ENCODE measurements at regions not wholly inside any gene's neighbourhood (a gene's known extent, or its start where the extent isn't known, plus 50 kb on each side); places are given as distances from the start of the nearest gene placed in this dataset.
"Not testable (repeated sequence)": the region's sequence is repeated elsewhere in the genome, so short reads cannot be mapped to it uniquely, and the experiment has no call there.

- DNase-seq (ENCODE audit: low read depth) = no peak
Observed at GRCh38 chr2:136324966-136325365, 207.0 kb upstream of the CXCR4 start.

DNA sequence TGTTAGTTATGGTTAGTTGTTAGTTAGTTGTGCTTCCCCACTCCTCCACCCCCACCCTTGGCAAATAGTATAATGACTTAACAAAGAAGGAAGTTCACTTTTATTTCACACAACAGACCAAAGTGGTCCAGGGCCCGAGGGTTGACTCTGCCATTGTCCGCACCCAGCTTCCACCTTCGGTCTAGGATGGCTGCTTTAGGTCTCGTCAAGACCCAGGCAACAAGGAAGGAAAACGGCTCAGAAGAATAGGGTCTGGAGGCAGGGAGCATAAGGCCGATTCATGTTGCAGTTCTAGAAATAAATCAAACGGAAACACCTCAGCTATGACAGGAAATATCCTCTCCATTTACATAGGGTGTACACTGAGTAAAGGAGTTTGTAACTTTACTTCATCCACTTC, 206.0 kb upstream of the CXCR4 start:
- no peak for DNase-seq (ENCODE audit: low read depth)

GRCh38 chr2:136323195-136323594, 205.2 kb upstream of the CXCR4 start:
- DNase-seq (ENCODE audit: low read depth) = no peak

DNA sequence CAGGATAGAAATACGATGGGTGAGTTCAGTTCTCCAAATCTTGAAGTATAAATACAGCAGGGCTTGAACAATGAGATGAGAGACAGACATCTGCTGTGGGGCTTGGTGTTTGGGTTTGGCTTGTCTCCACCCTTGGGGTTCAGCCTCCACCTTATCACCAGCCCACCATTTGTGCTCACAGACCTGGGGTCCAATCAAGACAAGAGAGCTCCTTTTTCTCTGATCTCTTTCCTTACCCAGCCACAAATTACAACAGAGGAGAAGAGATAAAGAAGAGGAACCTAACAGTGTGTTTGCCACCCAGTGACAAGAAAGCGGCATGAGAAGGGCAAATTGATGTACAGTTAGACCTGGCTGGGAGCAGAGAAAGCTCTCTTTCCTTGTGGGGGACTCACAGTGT, 204.5 kb upstream of the CXCR4 start:
- DNase-seq (ENCODE audit: low read depth) = no peak

GRCh38 chr2:136319651-136320050, 201.7 kb upstream of the CXCR4 start:
- no peak for DNase-seq (ENCODE audit: low read depth)

DNA sequence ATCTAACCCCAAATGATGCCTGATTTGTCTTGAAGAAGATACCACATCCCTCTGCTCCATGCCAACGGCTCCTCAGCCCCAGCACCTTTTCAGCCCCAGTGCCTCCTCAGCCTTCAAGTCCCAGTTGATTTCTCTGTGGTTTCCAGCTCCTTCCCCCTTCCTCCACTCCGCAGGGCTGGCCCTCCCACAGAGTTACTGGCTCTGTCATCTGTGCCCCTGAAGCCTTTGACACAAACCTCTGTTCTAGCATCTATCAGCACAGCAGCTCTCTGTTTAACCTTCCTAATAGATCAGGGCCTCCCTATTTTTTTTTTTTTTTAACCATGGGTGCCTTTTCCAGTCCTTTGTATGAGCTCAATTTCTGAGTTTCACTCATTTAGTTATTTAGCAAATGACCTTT, 201.3 kb upstream of the CXCR4 start:
- no peak for DNase-seq (ENCODE audit: low read depth)

DNA sequence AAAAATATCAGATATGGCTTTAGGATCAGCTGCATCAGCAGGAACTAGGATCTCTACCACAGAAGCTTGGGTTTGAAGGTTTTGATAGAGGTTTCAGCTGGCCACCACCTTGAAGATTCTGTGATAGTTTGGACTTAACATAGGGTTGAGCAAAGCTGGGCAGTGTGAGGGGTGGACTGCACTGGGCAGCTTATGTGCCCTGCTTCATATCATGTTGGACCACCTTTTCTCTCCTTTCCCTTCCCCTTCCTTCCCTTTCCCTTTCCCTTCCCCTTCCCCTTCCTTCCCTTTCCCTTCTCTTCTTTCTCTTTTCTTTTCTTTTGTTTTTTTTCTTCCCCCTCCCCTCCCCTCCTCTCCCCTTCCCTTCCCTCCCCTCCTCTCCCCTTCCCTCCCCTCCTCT, 196.3 kb upstream of the CXCR4 start:
- no peak for DNase-seq (ENCODE audit: low read depth)

DNA sequence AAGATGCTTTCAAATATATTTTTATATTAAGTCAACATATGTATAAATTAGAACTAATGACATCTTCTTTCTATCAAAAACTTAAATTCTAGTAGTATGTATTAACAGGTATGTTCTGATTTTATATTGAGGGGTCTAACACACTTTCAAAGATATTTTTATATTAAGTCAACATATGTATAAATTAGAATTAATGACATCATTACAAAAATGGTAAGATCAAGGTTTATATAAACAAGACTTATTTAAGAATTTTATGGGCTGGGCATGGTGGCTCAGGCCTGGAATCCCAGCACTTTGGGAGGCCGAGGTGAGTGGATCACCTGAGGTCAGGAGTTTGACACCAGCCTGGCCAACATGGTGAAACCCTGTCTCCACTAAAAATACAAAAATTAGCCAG, 194.6 kb upstream of the CXCR4 start:
- DNase-seq (ENCODE audit: low read depth) = not testable (repeated sequence)

GRCh38 chr2:136310797-136311603, 193.1 kb upstream of the CXCR4 start:
- DNase-seq (ENCODE audit: low read depth) = no peak

- DNase-seq (ENCODE audit: low read depth) = no peak
Observed at GRCh38 chr2:136310005-136310495, 192.1 kb upstream of the CXCR4 start.

- DNase-seq (ENCODE audit: low read depth) = no peak
Observed at GRCh38 chr2:136308611-136309010, 190.7 kb upstream of the CXCR4 start.

GRCh38 chr2:136306836-136307235, 188.9 kb upstream of the CXCR4 start:
- no peak for DNase-seq (ENCODE audit: low read depth)

DNA sequence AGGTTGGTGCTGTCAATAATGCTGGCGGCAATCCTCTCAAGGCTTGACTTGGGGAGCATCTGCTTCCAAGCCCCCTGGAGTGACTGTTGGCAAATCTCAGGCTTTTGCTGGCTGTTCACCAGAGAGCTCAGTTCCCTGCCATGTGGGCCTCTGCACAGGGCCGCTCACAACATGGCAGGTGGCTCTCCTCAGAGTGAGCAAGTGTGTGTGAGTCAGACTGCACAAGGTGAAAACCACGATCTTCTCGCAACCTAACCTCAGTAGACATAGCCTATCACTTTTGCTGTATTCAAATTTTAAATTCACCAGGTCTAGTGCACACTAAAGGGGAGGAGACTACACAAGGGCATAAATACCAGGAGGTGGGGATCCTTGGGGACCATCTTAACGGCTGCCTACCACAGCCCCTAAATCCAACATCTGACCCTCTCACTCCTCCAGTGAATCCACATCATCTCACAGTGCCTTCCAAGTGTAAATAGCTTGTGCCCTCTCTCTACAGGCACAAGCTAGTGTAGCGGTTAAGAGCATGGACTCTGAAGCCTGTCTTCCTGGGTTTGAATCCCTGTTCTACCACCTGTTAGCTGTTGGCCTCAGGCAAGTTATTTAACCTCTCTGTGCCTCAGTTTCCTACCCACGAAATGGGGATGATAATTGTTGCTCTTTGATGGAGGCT, 187.7 kb upstream of the CXCR4 start:
- no peak for DNase-seq (ENCODE audit: low read depth)

DNA sequence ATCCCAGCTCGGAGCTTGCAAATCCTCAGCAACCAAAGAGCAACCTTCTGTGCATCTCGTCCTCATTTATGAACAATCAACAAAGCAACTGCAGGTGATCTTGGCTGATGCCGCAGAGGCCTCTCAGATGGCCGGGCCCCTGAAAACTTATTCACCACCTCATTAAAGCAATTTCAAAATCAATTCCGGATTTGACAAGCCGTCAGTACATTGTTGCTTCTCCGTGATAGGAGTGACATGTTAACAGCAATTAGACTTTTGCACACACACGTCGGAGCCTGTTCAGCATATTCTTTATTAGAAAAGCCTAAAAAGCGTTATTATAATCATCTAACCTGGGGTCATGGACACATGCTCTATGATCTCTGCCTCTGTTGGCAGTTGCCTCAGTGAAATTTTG, 183.1 kb upstream of the CXCR4 start:
- DNase-seq (ENCODE audit: low read depth) = no peak

- no peak for DNase-seq (ENCODE audit: low read depth)
Observed at GRCh38 chr2:136298631-136299030, 180.7 kb upstream of the CXCR4 start.

GRCh38 chr2:136297994-136298393, 180.0 kb upstream of the CXCR4 start:
- no peak for DNase-seq (ENCODE audit: low read depth)

GRCh38 chr2:136297312-136297711, 179.4 kb upstream of the CXCR4 start:
- DNase-seq (ENCODE audit: low read depth) = no peak

GRCh38 chr2:136295168-136295567, 177.2 kb upstream of the CXCR4 start:
- DNase-seq (ENCODE audit: low read depth) = no peak

- no peak for DNase-seq (ENCODE audit: low read depth)
Observed at GRCh38 chr2:136291871-136292270, 173.9 kb upstream of the CXCR4 start.

- no peak for DNase-seq (ENCODE audit: low read depth)
Observed at GRCh38 chr2:136290326-136290725, 172.4 kb upstream of the CXCR4 start.

- DNase-seq (ENCODE audit: low read depth) = no peak
Observed at GRCh38 chr2:136288249-136288648, 170.3 kb upstream of the CXCR4 start.

GRCh38 chr2:136286423-136286822, 168.5 kb upstream of the CXCR4 start:
- no peak for DNase-seq (ENCODE audit: low read depth)
